NCI-H1092 treated with DMSO at 0.1 percent for 48 hours (cell line): ENCODE measurements at regions not wholly inside any gene's neighbourhood (a gene's known extent, or its start where the extent isn't known, plus 50 kb on each side); places are given as distances from the start of the nearest gene placed in this dataset.
"Not testable (repeated sequence)": the region's sequence is repeated elsewhere in the genome, so short reads cannot be mapped to it uniquely, and the experiment has no call there.

Source experiments
- DNase-seq: peaks from one replicate; lab custom pipeline; 2025; lab: John Stamatoyannopoulos, UW

GRCh38 chr2:16217741-16218140 lies 277.4 kb downstream of the MYCN start:
- not testable (repeated sequence) for DNase-seq

GRCh38 chr2:16217291-16217690 lies 276.9 kb downstream of the MYCN start:
- DNase-seq = no peak

GRCh38 chr2:16216558-16216945 lies 276.2 kb downstream of the MYCN start:
- DNase-seq = no peak

- DNase-seq = no peak
Measured at GRCh38 chr2:16215902-16216557, 275.7 kb downstream of the MYCN start.

GRCh38 chr2:16214861-16215260 lies 274.5 kb downstream of the MYCN start:
- no peak for DNase-seq

GRCh38 chr2:16214391-16214790 lies 274.0 kb downstream of the MYCN start:
- no peak for DNase-seq

GRCh38 chr2:16212321-16212720 lies 272.0 kb downstream of the MYCN start:
- DNase-seq = no peak

GRCh38 chr2:16211341-16211740 lies 271.0 kb downstream of the MYCN start:
- DNase-seq = no peak

GRCh38 chr2:16210841-16211240 lies 270.5 kb downstream of the MYCN start:
- no peak for DNase-seq

- DNase-seq = no peak
Measured at GRCh38 chr2:16209799-16210198, 269.4 kb downstream of the MYCN start.

GRCh38 chr2:16208921-16209320 lies 268.6 kb downstream of the MYCN start:
- no peak for DNase-seq

- no peak for DNase-seq
Measured at GRCh38 chr2:16208241-16208797, 268.0 kb downstream of the MYCN start.

GRCh38 chr2:16207611-16208010 lies 267.3 kb downstream of the MYCN start:
- no peak for DNase-seq

- no peak for DNase-seq
Measured at GRCh38 chr2:16207151-16207550, 266.8 kb downstream of the MYCN start.

GRCh38 chr2:16206191-16206944 lies 266.0 kb downstream of the MYCN start:
- DNase-seq = no peak

GRCh38 chr2:16205631-16206030 lies 265.3 kb downstream of the MYCN start:
- no peak for DNase-seq

GRCh38 chr2:16204886-16205620 lies 264.7 kb downstream of the MYCN start:
- DNase-seq = no peak

GRCh38 chr2:16204251-16204650 lies 263.9 kb downstream of the MYCN start:
- DNase-seq = no peak

- DNase-seq = no peak
Measured at GRCh38 chr2:16203691-16204090, 263.3 kb downstream of the MYCN start.

- DNase-seq = no peak
Measured at GRCh38 chr2:16203069-16203468, 262.7 kb downstream of the MYCN start.

GRCh38 chr2:16202266-16203020 lies 262.1 kb downstream of the MYCN start:
- DNase-seq = no peak

- no peak for DNase-seq
Measured at GRCh38 chr2:16201848-16202247, 261.5 kb downstream of the MYCN start.
